ENCODE measurements at regions not wholly inside any gene's neighbourhood (a gene's known extent, or its start where the extent isn't known, plus 50 kb on each side); places are given as distances from the start of the nearest gene placed in this dataset.

- no peak for TF ChIP-seq MAX (IDR thresholded peaks at IDR 0.05; ENCODE audit: low read depth, low read length)
- no peak for TF ChIP-seq CTCF (IDR thresholded peaks at IDR 0.05; ENCODE audit: low read depth, low read length)
- no peak for TF ChIP-seq POLR2A (IDR thresholded peaks at IDR 0.05; ENCODE audit: extremely low read depth, insufficient read length)
- TF ChIP-seq MYC (IDR thresholded peaks at IDR 0.05; ENCODE audit: low read depth, low read length) = no peak
- DNase-seq (ENCODE audit: low read depth) = no peak
- no peak overlapping the region for H3K4me3 ChIP-seq (ENCODE audit: low read depth, low read length)
Observed at GRCh38 chrX:45667666-45668065, 467.0 kb upstream of the DIPK2B start.

- H3K4me3 ChIP-seq (ENCODE audit: low read depth, low read length) = no peak overlapping the region
- no peak for DNase-seq (ENCODE audit: low read depth)
- TF ChIP-seq MAX (IDR thresholded peaks at IDR 0.05; ENCODE audit: low read depth, low read length) (no peak), CTCF (IDR thresholded peaks at IDR 0.05; ENCODE audit: low read depth, low read length) (no peak), MYC (IDR thresholded peaks at IDR 0.05; ENCODE audit: low read depth, low read length) (no peak), POLR2A (IDR thresholded peaks at IDR 0.05; ENCODE audit: extremely low read depth, insufficient read length) (no peak)
Observed at GRCh38 chrX:45664727-45665290, 464.1 kb upstream of the DIPK2B start.

- TF ChIP-seq MAX (IDR thresholded peaks at IDR 0.05; ENCODE audit: low read depth, low read length) (no peak), CTCF (IDR thresholded peaks at IDR 0.05; ENCODE audit: low read depth, low read length) (no peak), MYC (IDR thresholded peaks at IDR 0.05; ENCODE audit: low read depth, low read length) (no peak), POLR2A (IDR thresholded peaks at IDR 0.05; ENCODE audit: extremely low read depth, insufficient read length) (no peak)
- peak; percentile 1 for DNase-seq (ENCODE audit: low read depth)
- no peak overlapping the region for H3K4me3 ChIP-seq (ENCODE audit: low read depth, low read length)
Observed at GRCh38 chrX:45660477-45660876, 459.8 kb upstream of the DIPK2B start.

- TF ChIP-seq CTCF (IDR thresholded peaks at IDR 0.05; ENCODE audit: low read depth, low read length) (no peak), MYC (IDR thresholded peaks at IDR 0.05; ENCODE audit: low read depth, low read length) (no peak), MAX (IDR thresholded peaks at IDR 0.05; ENCODE audit: low read depth, low read length) (no peak)
- no peak for DNase-seq (ENCODE audit: low read depth)
- H3K4me3 ChIP-seq (ENCODE audit: low read depth, low read length) = no peak overlapping the region
Observed at GRCh38 chrX:45633419-45633818, 432.7 kb upstream of the DIPK2B start.

- TF ChIP-seq MYC (IDR thresholded peaks at IDR 0.05; ENCODE audit: low read depth, low read length) (no peak), POLR2A (IDR thresholded peaks at IDR 0.05; ENCODE audit: extremely low read depth, insufficient read length) (no peak), CTCF (IDR thresholded peaks at IDR 0.05; ENCODE audit: low read depth, low read length) (no peak)
- DNase-seq (ENCODE audit: low read depth) = no peak
- no peak overlapping the region for H3K4me3 ChIP-seq (ENCODE audit: low read depth, low read length)
Observed at GRCh38 chrX:45632506-45632905, 431.8 kb upstream of the DIPK2B start.

- TF ChIP-seq CTCF (IDR thresholded peaks at IDR 0.05; ENCODE audit: low read depth, low read length) = no peak
- TF ChIP-seq MAX (IDR thresholded peaks at IDR 0.05; ENCODE audit: low read depth, low read length) = no peak
- no peak for TF ChIP-seq POLR2A (IDR thresholded peaks at IDR 0.05; ENCODE audit: extremely low read depth, insufficient read length)
- TF ChIP-seq MYC (IDR thresholded peaks at IDR 0.05; ENCODE audit: low read depth, low read length) = no peak
- no peak overlapping the region for H3K4me3 ChIP-seq (ENCODE audit: low read depth, low read length)
- DNase-seq (ENCODE audit: low read depth) = no peak
Observed at GRCh38 chrX:45630078-45630477, 429.4 kb upstream of the DIPK2B start.

Data from NB4 (cell line).